GM21529 (cell line): ENCODE measurements at regions not wholly inside any gene's neighbourhood (a gene's known extent, or its start where the extent isn't known, plus 50 kb on each side); places are given as distances from the start of the nearest gene placed in this dataset.
A peak's percentile ranks its signal among the peaks of the same experiment; 100 is the strongest.

Experiments
- ATAC-seq: cut with Tn5 transposase; IDR thresholded peaks from one replicate; pipeline ENCODE4 v1.9.1; 2021; ENCODE audit not compliant: unreplicated experiment

DNA sequence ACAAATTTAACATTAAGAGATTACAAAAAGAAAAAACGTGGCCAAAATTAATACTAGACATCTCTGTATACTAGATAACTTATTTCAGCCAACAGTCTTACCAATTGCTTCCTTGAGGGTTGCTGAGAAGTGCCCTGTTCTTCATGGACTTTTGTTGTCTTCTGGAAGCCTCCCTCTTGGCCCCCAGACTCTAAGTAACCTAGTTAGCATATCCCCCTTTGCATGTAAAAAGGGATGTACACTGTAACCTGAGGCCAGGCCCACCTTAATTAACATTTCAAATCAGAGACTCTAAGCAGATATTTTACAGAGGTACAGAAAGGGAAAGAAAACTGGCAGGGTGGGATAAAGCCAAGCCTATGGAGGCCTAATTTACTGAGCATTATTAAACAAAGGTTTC is 1047.3 kb downstream of the ADGRL2 start:
- no peak for ATAC-seq

DNA sequence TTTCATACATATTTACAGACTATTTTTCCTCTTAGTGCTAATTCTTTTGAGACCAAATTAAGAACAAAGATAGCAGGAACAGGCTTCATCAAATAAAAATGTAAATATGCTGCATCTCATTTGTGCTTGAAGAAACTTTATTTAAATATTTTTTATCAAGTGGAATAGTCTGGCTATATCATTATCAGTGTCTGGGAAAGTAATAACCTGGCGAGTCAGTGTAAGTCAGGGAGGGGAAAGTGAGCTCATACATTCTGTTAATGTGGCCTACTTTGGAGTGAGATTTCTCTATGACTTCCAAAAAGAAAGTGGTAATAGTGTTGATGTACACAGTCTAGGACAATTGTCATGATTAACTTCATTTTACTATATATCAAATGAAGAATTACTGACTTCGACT is 1045.1 kb downstream of the ADGRL2 start:
- no peak for ATAC-seq

DNA sequence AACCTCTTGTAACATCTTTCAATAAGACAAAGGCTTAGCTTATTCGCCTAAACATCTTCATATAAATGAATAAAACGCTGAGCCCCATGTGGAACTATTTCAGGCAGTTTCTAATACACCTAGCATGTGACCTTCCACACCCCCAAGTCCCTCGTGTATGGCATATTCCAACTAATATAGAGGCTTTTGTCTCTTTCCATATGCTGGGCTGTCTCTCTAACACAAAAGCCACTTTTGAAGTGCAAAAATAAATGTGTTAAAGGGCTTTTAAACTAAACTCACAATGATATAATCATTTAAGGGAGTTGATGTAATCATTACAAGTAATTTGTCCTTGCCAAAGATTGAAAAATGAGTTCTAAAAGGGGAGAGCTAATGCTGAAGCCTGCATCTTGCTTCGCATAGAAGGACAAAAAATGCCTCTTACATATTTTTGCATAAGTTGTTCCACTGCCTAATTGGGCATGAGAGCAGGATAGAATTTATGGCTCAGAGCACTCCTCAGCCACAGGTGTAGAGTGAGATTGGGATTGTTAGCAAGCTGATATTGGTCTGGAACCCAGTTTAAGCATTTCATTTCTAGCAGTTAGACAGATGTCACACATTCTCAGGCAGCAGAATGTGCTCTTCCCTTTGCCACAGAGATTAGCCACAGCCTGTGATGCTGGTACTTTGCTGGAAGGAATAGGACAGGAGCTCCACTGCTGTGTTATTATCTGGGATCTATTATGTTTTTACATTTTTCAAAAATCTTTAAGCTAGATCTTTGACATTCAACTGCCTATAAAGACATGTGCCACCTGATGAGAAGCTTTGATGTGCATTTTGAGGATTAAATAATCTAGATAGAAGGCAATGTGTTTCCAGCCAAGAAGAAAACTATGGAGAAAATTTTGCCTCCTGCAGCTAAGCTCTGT is 1044.4 kb downstream of the ADGRL2 start:
- ATAC-seq = no peak

DNA sequence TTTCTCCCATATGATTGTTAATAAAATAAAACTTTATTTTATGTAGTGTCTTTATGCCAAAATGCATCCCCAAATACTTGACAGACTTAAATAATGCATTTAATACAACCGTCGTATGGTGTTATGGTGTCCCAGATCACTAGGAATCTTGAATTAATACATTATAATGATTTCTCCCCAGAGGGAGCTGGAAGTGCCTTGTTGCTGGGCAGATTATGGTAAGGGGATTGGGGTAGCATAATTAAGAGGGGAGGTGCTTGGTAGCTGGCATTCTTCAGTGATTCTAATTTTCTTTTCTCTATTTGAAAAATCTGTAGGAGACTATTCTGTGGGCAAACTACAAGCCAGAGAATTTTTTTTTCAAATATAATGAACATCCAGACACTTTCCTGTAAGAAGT is 1043.7 kb downstream of the ADGRL2 start:
- ATAC-seq = no peak

DNA sequence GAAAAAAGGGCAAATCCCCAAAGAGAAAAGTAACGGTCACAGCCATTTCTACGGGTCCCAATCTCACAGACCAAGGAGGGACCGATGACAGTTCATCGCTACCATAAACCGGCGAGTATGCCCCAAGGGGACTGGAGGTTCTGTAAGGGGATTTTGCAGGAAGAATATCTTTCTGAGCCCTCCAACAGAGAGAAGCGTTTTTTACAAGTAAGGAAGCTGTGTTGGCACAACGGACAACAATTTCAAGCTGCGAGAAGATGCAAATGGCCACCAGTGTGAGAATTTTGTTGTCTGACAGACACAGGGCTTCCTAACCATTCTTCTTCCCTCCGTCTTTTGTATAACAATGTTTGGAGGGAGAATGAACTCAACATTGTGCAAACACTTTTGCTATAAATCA is 1043.1 kb downstream of the ADGRL2 start:
- no peak for ATAC-seq

DNA sequence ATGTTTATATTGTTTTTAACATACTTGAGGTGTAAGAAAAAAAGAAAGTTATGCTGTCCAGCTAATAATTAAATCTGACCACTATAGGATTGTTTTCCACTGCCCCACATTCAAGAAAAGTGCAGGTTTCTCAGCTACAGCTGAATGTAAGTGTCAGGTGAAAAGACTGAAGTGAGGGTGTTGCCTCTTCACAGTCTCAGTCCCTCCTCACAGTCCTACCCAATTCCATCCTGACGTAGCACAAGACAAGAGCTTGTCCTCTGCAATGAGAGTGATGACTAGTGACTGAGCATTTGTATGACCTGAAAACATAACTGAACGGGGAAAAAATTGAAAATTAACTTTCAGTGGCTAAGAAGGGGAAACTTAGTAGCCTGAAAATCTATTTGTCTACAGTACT is 1039.5 kb downstream of the ADGRL2 start:
- ATAC-seq = no peak

DNA sequence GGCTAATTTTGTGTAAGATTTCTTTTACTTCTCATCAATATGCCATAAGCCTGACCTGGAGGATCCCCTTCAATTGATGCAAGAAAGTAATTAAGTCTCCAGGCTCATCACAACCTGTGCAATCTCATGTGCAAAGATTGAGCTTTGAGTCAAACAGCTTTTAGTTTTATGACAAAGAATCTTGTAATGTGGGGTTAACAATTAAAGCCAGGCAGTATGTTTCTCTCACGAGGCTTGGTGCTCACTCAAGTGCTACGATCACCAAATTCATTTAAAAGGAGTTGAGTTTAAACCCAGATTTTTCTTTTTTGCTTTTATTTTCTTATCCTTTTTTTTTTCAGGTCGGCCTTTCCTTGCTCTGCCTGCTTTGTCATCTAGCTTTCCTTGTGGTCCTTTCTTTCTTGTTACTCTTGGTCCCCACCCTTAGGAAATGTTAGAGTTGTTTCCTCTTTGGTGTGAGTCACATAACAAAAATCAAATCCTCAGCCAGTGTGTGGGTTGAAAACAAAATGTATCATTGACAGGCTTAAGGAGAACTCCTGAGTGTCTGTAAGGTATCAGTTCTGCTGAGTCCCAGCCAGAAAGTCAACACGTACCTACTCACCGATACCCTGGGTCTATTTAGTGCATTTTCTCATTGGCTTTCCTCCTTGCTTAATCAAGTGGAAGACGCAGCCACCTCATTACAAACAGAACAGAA is 1037.2 kb downstream of the ADGRL2 start:
- no peak for ATAC-seq

DNA sequence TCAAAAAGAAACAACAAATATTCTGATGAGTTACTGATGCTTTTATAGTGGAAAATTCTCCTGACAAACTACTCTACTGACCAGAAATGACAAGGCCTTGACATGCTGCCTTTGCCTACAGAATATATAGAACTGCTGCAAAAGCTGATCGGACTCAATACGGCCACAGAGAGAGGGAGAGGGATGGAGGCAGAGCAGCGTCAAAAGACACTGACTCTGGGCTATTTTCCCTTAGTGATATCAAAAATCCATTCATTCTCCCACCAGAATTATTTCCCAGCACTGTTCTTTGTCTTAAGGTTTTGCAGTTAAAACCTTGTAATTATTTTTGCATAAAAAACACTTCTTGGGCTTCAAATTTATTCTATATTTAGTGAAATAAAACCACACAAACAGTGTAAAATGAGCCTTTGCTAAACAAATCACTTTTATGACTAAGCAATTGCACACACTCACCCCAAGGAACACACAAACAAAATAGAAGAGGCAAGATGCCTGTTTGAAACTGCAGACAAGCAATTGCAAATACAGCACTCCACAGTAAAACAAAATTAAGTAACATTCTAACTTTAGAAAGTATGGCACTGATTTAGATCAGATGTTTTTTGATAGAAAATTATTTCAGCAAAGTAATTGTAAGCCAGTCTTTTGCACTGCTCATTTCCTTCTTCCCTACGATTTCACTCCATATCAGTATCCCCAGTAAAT is 1036.4 kb downstream of the ADGRL2 start:
- ATAC-seq = no peak

DNA sequence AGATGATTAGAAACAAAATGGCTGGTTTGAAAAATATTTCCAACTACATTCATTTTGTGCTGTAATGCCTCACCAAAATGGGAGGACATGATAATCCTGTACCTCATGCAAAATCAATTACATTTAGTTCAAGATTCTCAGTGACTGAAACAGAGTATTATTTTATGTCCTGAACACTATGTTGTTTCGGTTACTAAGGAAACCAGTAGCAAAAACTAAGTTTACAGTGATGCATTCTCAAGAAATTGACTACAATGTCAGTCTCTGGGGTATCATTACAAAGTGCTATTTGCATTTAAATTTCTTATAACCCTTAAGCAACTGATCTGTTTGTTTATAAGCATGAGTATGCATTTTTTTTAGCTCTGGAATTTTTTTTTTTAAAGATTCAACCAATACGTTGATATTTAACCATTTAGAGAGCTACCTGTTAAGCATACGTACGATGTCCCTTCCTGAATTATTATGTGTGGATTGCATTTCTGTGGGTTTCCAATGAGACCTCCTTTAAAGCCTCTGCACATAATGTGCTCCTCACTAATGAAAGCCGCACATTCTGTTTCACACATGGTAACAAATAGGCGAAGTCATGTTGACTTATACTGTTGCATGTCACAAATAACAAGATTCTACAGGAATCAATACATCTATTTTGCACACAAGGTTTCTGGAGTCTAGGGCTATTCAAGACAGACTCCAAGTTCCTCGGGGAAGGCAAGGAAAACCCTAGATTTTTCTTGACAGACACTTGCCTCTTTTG is 1035.7 kb downstream of the ADGRL2 start:
- no peak for ATAC-seq

DNA sequence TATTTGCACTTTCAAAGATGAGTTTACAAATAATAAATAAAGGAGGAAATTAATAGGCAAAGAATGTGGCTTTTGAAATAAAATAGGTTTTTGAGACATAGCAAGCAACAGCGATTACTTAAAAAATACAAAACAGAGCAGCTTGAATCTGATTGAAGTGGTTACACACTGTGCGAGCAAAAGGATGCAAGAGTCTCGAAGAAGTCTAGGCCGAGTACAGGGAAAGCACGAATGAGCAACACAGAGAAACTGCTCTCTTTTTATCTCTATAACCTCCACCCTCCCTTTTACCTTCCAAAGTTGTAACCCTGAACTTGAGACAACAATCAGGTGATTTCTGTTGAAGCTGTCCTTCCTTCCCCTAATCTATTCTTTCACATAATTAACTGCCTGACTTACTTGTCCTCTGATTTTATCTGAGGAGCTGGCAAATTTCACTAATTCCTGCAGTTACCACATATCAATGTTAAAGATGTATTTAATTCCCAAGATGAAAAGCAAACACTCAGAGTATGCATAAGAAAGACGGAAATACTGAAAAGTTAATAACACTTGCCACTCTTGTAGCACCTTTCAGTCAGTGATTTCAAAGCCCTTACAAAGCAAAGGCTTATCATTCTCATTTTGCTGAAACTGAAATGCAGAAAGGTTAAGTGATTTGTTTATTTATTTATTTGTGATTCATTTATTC is 1030.1 kb downstream of the ADGRL2 start:
- no peak for ATAC-seq

DNA sequence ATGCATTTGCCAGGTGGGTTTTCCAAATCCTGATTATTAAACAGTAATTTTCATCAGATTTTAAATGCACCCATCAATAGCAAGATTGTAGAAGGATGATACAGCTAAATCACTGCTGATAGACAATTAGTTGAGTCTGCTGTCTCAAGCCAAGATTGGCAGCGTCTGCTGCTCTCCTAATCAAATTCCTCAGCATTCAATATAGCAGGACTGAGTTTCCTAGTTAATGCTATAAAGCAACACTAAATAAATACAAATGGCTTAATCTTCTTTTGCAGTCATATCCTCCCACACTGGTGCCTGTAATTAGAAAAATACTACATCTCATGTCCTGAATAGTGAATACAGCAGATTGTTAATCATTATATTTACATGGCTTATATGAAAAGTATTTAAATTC is 1028.8 kb downstream of the ADGRL2 start:
- no peak for ATAC-seq

DNA sequence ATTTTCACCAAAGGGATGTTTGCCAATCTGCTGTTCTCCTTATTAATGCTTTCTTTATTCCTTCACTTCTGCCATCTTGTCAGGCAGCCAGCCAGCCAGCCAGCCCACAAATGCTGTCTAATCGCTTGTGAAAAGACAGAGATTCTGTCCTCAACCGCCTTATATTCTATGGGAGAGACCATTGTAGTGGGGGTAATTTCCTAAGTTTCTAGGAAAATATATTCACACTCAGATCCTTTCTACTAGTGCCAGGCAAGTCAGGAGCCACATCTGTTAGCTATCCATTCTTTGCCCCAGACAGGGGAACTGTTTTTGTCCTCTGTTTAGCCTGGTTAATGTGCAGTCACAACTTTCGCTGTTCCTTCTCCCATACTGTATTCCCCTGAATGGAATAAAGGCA is 1023.1 kb downstream of the ADGRL2 start:
- no peak for ATAC-seq

DNA sequence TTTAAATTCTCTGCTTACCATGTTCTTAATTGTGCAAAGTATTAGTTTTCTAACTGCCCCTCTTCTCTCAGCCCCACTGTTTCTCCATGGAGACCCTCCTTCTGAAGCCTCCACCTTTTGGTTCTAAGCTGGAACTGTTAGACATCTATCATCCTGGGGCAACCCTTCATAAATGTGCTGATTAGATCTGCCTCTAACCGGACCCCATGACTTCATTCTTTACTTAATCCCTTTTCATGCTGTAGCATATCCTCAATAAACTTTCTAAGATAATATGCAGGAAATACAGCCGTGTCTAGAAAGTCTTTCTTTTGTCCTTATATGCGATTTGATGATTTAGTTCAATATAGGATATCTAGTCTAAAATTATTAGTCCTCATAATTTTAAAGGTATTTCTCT is 1020.1 kb downstream of the ADGRL2 start:
- ATAC-seq = no peak

DNA sequence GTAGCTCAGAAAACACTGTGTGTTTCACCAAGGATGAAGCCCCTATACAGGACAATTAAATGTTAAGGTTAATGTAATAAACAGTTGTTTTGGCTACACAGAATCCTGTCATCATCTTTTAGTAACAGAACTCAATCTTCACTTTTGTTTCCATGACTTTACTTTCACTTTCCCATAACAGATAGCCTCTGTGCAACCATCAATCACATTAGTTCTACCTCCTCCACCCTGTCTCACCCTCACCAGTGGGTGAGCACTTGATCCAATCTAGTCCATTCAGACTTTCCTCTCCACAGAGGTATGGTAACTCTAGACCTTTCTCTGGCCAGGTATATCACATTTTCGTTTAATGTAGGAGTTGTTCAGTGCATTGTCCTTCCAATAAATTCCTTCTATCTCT is 1018.5 kb downstream of the ADGRL2 start:
- peak; percentile 91 for ATAC-seq

DNA sequence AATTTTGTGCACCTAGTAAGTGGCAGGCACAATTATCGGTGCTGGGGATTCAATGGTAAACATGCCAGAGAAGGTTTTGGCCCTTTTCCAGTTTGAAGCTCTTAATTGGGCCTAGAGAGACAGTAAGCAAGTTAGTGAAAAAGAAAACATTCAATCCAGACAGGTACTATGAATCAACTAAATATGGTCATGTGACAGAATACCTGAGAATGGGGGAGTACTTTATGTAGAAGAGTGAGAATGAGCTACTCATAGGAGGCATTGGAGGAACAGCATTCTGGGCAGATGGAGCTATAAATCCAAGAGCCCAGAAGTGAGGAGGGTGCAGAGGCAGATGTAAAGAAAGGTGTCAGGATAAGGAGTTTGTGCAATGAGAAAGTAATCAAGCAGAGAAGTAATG is 1017.9 kb downstream of the ADGRL2 start:
- peak; percentile 18 for ATAC-seq

DNA sequence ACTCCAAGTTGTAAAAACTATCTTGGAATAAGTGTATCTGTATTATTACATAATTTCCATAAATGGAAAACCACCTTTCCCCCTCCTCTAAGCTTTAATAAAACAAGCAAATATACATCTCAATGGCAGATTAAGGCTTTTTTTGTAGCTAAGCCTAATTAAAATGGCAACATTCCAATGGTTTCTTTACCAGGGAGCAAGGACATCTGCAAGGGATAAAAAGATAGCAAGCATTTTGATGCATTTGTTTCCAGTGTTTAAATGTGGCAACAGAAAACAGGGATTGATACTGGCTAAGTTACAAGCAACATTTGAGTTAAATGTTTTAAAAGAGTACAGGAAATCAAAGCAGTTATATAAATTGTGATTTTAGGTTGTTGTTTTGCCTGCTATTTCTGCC is 1012.7 kb downstream of the ADGRL2 start:
- ATAC-seq = no peak

DNA sequence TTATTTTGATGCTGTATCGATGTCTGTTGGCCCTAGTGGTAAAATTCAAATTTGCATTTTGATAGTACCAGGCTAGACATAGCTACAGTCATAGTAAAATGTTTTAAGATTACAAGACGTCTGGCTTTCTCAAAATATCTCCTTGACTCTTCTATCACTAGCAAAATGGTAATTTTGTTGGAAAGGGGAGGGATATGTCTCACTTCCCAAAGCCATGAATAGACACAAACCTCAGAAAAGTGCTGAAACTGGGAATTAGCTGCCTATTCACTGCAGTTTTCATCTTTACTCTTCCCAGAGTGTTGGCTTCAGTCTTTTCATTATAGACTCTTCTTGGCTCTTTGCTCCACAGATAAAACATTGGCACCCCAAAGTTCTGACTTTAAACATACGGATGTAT is 1009.9 kb downstream of the ADGRL2 start:
- no peak for ATAC-seq

DNA sequence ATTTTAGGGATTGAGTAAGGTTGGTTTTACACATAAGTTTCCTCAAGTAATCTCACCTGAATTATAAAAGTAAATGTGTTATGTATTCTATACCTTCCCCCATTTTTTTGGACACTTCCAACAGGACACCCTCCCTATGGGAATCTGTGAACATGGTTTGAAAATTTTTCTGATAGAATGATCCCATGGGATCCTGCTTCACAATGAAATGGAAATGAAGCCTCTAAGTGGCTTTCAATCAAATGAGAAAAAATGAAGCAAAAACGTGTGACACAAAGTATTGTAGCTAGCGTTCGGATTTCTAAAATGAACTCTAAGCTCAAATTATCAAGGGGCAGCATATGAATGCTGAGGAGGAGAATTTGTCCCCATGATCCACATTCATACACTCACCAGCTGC is 1006.8 kb downstream of the ADGRL2 start:
- no peak for ATAC-seq

DNA sequence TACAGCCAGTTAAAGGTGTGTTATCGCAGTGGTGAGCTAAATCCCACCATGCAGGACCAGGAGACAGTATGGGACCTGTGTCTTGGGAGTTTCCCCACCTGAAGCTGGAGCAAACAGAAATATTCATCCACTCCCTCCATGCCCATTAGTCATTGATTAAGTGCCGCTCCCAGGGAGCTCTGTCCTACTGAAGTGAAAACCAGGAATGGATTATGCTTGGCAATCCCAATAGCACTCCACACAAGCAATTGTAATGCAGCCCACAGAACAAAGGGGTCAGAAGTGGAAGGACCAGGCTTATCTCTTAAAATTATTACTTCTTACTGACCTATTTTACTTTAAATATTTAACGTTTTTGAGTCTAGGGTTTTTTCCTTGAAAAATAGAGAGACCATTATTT is 1005.4 kb downstream of the ADGRL2 start:
- ATAC-seq = no peak

DNA sequence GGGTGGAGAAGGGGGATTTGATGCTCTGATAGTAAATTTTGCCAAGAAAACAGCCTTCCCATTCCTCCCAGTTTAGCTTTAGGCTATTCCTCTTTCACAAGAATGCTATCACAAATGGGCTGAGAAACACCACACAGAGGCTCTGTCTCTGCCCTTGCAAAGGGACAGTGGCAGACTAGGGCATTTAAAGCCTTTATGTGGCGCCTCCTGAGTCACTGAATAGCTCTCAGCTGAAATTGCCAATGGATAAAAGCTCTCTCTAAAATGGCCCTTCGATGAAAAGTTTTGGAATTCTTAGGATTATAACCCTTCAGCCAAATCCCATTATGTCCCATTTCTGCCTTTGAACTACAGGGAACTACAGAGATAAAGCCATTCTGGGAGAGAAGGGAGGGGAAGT is 1000.4 kb downstream of the ADGRL2 start:
- ATAC-seq = no peak

DNA sequence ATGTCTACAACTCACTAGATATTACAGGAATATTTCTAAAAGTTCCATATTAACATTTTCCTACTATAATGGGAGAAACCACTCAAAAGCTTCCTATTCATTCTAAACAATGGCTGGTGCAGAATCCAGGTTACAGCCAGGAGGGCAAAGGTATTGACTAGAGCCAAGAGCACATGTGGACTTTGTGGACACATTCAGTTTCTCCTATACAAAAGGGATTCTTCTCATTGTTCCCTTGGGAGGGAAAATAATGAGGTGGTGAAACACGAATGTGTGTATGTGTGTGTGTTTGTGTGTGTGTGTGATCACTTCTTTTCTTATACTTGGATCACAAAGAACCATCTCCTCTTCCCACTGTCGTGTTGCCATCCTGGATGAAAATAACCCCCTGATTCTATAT is 1000.0 kb downstream of the ADGRL2 start:
- no peak for ATAC-seq
